GM19324 (cell line): ENCODE measurements at regions not wholly inside any gene's neighbourhood (a gene's known extent, or its start where the extent isn't known, plus 50 kb on each side); places are given as distances from the start of the nearest gene placed in this dataset.

Experiments
- ATAC-seq: cut with Tn5 transposase; IDR thresholded peaks from one replicate; pipeline ENCODE4 v1.9.1; 2021; ENCODE audit warnings: mild to moderate bottlenecking, moderate library complexity; ENCODE audit not compliant: unreplicated experiment, low FRiP score

GRCh38 chr7:15795393-15795792 lies 108.9 kb upstream of the MEOX2 start:
- no peak for ATAC-seq

DNA sequence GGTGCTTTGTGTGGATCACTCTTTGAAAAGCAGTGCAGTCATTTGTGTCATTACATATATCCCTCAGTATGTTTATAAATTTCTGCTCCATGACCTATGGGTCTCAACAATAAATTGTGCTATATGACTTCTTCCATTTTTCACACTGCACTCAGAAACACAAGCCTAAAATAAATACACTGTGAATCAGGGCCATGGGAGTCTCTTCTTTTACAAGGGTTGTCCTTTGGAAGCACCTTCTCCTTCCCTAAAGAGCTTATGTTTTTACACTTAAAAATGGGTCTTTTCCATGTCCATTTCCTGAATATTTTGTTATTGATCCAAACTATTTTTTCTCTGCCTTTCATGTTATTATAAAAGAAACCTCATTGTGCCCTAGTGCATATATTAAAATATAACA lies 108.3 kb upstream of the MEOX2 start:
- ATAC-seq = no peak

DNA sequence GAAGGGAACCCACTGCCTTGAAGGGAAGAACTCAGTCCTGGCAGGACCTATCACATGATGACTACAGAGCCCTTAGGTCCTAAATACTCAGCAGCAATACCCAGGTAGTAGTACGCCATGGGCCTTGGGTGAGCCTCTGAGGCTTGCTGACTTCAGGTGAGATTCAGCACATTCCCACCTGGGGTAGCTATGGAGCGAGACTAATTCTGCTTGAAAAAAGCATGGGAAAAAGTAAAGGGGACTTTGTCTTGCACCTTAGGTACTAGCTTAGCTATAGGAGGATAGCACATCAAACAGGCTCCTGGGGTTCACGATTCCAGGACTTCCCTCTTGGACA lies 98.2 kb upstream of the MEOX2 start:
- ATAC-seq = no peak

DNA sequence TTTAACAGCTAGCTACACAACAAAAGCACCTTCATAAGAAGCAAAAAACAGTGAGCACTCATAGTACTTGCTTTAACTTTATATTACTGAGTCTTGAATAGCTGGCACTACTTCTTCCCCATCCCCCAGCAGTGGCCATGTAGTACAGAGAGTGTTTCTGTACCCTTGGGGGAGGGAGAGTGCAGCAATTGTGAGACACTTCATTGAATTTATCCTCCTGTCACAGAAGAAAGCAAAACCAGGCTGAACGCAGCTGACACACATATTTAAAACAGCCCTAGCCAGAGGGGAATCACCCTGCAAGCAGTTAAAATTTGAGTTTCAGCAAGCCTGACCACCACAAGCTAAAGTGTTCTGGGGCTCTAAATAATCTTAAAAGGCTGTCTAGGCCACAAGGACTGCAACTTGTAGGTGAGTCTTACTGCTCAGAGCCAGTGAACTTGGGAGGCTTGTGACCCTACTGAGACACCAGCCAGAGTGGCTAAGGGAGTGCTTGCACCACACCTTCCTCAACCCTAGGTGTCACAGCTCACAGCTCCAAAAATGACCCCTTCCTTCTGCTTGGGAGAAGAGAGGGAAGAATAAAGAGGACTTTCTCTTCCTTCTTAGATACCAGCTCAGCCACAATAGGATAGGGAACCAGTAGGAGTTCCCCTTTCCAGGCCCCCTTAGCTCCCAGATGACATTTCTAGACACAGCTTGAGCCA lies 97.7 kb upstream of the MEOX2 start:
- ATAC-seq = no peak

DNA sequence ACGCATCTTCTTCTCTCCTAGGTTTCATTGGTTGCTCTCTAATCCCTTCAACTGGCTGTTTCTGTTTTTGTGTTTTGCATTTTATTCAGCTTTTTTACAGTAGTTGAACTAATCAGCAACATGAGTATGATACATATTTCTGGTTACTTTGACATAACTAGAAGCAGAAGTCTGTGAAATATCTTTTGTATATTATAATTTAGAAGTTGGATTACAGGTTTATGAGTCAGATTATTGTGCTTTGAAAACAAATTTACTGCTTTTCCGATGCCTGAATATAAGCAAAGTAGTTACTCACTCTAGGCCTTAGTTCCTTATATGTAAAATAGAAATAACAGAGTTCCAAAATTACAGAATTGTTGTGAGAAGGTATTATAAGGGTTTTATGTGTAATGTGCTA lies 96.2 kb upstream of the MEOX2 start:
- ATAC-seq = no peak

GRCh38 chr7:15781944-15782343 lies 95.5 kb upstream of the MEOX2 start:
- no peak for ATAC-seq

DNA sequence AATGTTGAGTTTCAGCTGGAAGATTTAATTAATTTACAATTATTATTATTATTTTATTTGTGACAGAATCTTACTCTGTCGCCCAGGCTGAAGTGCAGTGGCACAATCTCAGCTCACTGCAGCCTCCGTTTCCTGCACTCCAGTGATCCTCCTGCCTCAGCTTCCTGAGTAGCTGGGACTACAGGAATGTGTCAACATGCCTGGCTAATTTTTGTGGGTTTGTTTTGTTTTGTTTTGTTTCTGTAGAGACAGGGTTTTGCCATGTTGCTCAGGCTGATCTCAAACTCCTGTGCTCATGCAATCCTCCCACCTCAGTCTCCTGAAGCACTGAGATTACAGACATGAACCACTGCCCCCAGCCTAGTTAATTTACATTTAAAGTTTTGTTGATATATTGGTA lies 93.8 kb upstream of the MEOX2 start:
- no peak for ATAC-seq

- no peak for ATAC-seq
Observed at GRCh38 chr7:15778191-15778590, 91.7 kb upstream of the MEOX2 start.

- no peak for ATAC-seq
Observed at GRCh38 chr7:15765753-15766152, 79.3 kb upstream of the MEOX2 start.

DNA sequence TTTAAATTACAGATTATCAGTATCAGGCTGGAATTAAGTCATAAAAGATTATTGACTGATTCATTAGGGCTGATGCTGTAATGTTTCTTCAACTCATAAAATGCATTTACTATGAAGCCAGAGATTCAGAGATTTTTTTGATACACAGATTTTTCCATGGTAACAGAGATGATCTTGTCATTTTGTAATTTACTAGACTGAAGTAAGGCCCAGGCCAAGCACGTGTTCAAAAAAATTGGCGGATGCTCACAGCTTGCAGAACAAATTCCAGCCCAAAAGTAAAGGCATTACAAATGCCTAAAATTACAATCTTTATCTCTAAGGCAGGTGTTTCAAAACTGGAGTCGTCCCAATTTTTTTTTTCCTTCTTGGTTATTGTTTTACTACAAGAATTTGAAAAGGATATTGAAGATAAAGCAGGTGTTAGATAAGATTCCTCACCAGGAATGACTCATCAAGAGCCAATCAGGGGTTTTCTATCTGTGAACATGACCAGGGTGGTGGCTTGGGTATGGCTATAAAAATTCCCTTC lies 78.4 kb upstream of the MEOX2 start:
- no peak for ATAC-seq

DNA sequence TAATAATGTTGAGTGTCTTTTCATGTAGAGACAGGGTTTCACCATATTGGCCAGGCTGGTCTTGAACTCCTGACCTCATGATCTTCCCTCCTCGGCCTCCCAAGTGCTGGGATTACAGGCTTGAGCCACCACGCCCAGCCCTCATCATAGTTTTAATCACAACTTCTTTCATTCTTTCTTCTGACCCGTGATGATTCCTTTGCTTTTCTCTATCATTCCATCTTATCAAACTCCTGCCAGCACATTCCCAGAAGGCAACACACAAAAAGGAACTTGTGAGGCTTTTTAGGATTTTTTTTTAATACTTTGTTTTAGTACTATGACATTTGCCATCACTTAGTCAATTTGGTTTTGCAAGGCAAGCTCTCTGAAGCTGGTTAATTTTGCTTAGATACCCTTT lies 77.5 kb upstream of the MEOX2 start:
- no peak for ATAC-seq

DNA sequence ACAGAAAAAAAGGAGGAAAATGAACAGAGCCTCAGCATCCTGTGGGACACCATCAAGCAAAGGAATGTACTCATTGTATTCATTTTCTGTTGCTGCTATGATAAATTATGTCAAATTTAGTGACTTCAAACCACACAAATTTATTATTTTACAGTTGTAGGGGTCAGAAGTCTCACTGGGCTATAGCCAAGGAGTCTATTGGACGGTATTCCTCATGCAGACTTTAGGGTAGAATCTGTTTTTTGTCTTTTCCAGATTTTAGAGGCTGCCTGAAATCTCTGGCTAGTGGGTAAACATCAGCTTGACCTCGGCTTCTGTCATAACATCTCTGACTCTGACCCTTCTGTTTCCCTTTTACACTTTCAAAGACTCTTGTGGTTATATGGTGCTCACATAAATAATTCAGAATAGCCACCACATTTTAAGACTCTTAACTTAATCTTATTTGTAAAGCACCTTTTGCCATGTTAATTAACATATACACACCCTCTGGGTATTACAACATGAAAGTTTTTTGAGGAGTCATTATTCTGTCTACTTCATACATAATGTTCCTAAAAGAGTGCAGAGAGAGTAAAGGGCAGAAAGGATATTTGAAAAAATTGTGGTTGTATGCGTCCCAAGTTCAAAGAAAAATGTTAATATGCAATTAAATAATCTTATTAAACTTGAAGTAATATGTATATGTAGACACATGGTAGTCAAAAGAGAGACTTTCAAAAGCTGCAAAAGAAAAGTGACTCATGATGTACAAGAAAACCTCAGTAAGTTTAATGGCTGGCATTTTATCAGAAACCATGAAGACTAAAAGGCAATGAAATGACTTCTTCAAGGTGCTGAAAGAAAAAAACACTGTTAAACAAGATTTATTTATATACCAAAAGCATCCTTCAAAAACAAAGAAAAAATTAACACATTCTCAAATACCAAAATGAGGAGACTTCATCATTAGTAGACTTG lies 70.8 kb upstream of the MEOX2 start:
- no peak for ATAC-seq

DNA sequence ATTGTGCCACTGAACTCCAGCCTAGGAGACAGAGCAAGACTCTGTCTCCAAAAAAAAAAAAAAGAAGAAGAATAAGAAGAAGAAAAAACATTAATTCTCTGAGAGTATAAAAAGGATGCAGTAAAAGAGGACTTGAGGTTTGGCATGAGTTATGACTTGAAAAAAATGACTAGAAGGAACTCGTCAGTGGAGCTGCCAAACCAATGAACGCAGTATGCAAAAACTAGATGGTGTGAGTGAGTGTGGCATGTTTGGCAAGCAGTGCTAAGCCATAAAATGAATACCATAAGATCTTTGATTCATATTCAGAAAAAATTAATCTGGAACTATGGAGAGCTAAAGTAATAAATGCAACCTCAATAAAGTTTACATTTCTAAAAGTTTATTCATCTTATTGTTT lies 68.6 kb upstream of the MEOX2 start:
- ATAC-seq = no peak

GRCh38 chr7:15753887-15754579 lies 67.5 kb upstream of the MEOX2 start:
- ATAC-seq = no peak

GRCh38 chr7:15752377-15752776 lies 65.9 kb upstream of the MEOX2 start:
- no peak for ATAC-seq

- no peak for ATAC-seq
Observed at GRCh38 chr7:15751191-15751701, 64.8 kb upstream of the MEOX2 start.

DNA sequence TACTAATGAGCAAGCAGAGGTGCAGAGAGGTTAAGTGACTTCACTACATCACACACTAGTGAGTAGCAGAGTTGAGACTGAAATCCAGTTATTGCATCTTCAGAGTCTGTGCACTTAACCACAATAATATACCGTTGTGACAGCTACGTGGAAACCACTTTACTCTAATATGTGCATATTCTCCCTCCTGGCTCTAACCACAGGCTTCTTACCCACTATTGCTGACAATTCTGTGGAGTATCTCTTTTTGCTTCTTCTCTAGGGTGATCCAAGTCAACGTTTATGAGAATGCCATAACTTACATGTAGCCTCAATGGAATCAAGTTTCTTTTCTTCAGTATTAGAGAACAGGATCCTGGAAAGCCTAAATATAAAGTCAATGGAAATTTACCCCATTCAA lies 64.2 kb upstream of the MEOX2 start:
- ATAC-seq = no peak

GRCh38 chr7:15749631-15750030 lies 63.1 kb upstream of the MEOX2 start:
- no peak for ATAC-seq

DNA sequence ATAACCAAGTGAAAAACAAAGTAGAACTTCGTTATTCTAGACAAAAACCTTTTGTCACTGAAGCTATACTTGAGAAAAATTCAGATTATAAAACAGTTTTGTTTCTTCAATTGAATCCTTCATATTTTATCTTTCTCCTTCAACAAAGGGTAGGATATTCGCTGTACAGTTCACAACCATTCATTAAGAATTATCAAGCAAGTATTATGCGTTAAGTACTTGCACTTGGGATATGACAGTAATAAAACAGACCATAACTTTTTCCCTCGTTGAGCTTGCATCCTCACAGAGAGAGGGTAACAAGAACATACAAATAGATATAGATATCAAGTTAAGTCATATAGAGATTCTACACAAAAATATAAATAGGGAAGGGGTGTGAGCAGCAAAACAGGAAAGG lies 61.2 kb upstream of the MEOX2 start:
- ATAC-seq = no peak

DNA sequence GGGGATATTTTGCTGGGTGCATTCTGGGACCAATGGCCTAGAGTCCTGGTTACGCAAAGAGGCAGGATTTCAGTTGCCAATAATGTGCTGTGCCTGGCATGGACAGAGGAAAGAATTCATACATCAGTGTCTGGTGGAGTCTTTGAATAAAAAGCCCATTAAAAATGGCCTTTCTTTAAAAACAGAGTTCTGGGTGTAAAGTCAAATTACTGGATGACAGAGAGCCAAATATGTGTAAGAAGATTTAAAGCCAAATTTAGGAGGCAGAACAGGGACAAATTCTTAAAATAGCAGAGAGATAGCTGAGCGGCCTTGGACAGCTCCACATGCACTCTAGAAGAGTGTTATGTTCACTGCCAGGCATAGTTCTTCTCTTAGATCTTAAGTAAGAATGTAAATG lies 60.8 kb upstream of the MEOX2 start:
- no peak for ATAC-seq

DNA sequence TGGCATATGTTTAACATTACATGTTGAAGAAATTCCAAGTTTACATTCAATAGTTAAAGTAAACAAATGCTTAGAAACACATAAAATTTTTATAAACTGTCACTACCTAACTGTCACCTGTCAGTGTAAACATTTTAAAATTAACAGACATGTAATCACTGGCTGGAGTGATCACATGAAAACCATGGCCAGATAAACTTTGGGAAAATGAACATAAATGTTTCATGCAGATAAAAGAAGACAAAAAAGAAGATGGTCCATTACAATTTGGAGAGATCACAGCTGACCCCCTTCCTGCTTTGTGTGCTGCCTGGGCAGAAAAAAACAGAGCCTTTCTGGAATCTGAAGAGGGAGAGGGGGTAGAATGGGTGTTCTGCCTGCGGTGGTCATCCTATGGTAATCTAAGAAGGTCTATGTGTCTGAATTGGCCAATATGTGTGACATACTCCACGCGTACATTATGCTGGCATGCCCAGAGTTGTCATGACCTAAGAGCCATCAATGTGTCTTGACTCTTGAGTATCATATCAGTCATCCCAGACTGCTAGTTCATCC lies 57.5 kb upstream of the MEOX2 start:
- no peak for ATAC-seq
